Right lobe of liver (tissue), 6 donors: ENCODE measurements at regions not wholly inside any gene's neighbourhood (a gene's known extent, or its start where the extent isn't known, plus 50 kb on each side); places are given as distances from the start of the nearest gene placed in this dataset.
"Not testable (repeated sequence)": the region's sequence is repeated elsewhere in the genome, so short reads cannot be mapped to it uniquely, and the experiment has no call there.

Experiments used
- ATAC-seq, 4 donors: fragments of 200-7000 bp; cut with Tn5 transposase; one replicate each; pipeline ENCODE4 v1.9.1; 2020; ENCODE audit warnings: mild to moderate bottlenecking in 4 of 4, moderate library complexity in 4 of 4
- DNase-seq, 3 donors: peaks; one replicate each; pipeline ENCODE4 v3.0.0-alpha.2; 2020
- H3K27ac ChIP-seq, 3 donors: fragments of 200-600 bp; one replicate each; pipeline ENCODE4 v1.8.0; 2022
- H3K27me3 ChIP-seq, 2 donors: fragments of 200-600 bp; one replicate each; pipeline ENCODE4 v1.8.0; 2022
- H3K36me3 ChIP-seq, 4 donors: fragments of 200-600 bp; sonication (generic) in 1 of 4; one replicate each; pipeline versions ENCODE4 v1.5.1 to v1.8.0; 2017 to 2022; ENCODE audit warnings: control low read depth in 1 of 4
- H3K4me1 ChIP-seq, 4 donors: fragments of 200-600 bp; sonication (generic) in 1 of 4; one replicate each; pipeline versions ENCODE4 v1.5.1 to v1.8.0; 2017 to 2022; ENCODE audit warnings: control low read depth in 1 of 4
- H3K4me3 ChIP-seq, 3 donors: fragments of 200-600 bp; one replicate each; pipeline ENCODE4 v1.8.0; 2022
- H3K9me3 ChIP-seq, 4 donors: fragments of 200-600 bp; sonication (generic) in 1 of 4; one replicate each; pipeline versions ENCODE4 v1.5.1 to v1.8.0; 2017 to 2022; ENCODE audit warnings: control low read depth in 1 of 4
- POLR2A ChIP-seq: fragments of 450-650 bp; IDR thresholded peaks from one replicate; pipeline ENCODE4 v1.6.1; 2017; ENCODE audit warnings: antibody characterized with exemption, mild to moderate bottlenecking
- WGBS: methylation state at CpG from one replicate; pipeline ENCODE4 v1.1.6; 2018; ENCODE audit warnings: low coverage, low lambda C conversion rate; ENCODE audit not compliant: insufficient coverage; ENCODE audit errors: missing lambda C conversion rate; 5-methylcytosine and 5-hydroxymethylcytosine counted together
- intact Hi-C, 2 donors: fragments of 100-400 bp; cut with DNase I; formaldehyde crosslinking; loops; one replicate each; pipeline versions ENCODE4 v1.11.2 to v1.14.1; 2022
- TF ChIP-seq, protein P1 (sequence below), 4 donors: fragments of 200-600 bp in 3 of 4; fragments of 450-650 bp in 1 of 4; IDR thresholded peaks; one replicate each; pipeline versions ENCODE4 v1.5.1 to v1.8.0; 2016 to 2022; ENCODE audit warnings: antibody characterized with exemption in 4 of 4, mild to moderate bottlenecking in 2 of 4
- donor health status: DM: no; HTN: yes; CAD: no.
- donor health status: DM: no; HTN: no; CAD: no.
- donor health status: DM: no; HTN: no; CAD: no.
- donor health status: DM: no; HTN: yes; CAD: no.
- donor health status: DM: no; HTN: yes; CAD: no.

DNA sequence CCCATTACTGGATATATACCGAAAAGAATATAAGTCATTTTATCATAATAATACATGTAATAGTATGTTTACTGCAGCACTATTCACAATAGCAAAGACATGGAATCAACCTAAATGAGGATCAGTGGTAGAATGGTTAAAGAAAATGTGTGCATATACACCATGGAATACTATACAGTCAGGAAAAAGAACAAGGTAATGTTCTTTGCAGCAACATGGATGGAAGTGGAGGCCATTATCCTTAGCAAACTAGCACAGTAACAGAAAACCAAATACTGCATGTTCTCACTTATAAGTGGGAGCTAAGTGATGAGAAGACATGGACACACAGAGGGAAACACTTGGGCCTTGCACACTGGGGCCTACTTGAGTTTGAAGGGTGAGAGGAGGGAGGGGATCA lies 207.4 kb upstream of the APOOL start:
- DNase-seq (no peak), ATAC-seq (no peak)
- H3K27me3 ChIP-seq, result peaks cover 0 to 6% of the 10 kb centered on the region in 2 donors
- no peaks in the 10 kb centered on the region for H3K4me1 ChIP-seq
- no peak for TF ChIP-seq POLR2A
- TF ChIP-seq, protein P1, sequence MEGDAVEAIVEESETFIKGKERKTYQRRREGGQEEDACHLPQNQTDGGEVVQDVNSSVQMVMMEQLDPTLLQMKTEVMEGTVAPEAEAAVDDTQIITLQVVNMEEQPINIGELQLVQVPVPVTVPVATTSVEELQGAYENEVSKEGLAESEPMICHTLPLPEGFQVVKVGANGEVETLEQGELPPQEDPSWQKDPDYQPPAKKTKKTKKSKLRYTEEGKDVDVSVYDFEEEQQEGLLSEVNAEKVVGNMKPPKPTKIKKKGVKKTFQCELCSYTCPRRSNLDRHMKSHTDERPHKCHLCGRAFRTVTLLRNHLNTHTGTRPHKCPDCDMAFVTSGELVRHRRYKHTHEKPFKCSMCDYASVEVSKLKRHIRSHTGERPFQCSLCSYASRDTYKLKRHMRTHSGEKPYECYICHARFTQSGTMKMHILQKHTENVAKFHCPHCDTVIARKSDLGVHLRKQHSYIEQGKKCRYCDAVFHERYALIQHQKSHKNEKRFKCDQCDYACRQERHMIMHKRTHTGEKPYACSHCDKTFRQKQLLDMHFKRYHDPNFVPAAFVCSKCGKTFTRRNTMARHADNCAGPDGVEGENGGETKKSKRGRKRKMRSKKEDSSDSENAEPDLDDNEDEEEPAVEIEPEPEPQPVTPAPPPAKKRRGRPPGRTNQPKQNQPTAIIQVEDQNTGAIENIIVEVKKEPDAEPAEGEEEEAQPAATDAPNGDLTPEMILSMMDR (IDR thresholded peaks at IDR 0.05), result no peak
- no peak overlapping the region for H3K4me3 ChIP-seq
- no peak overlapping the region for H3K27ac ChIP-seq
- no peaks in the 10 kb centered on the region for H3K9me3 ChIP-seq
- intact Hi-C loops, result no loop called here
- no peaks in the 10 kb centered on the region for H3K36me3 ChIP-seq
- WGBS, result 83% methylated on average over 1 of the region's 1 CpG

DNA sequence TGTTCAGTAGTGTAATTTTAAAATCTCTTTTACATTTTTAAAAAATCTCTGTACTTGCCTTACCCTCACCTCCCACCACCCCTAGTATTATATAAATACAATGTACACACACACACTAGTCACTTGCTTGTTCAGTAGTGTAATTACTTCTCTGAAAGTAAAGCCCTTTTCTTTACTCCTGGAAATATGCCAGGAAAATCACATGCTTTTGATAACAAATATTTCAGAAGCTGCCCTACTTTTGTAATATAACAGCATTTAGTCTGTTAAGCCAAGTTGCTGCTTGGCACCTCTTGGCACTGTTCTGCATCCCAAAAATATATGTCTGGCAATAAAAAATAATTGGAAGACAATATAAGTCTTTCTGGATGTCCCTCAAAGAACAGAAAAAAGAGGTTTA lies 172.8 kb upstream of the APOOL start:
- no peaks in the 10 kb centered on the region for H3K27me3 ChIP-seq
- intact Hi-C loops, result no loop called here
- H3K4me1 ChIP-seq, result no peaks in the 10 kb centered on the region
- no peaks in the 10 kb centered on the region for H3K9me3 ChIP-seq
- no peak overlapping the region for H3K27ac ChIP-seq
- H3K36me3 ChIP-seq, result no peaks in the 10 kb centered on the region
- no peak for TF ChIP-seq POLR2A
- TF ChIP-seq, protein P1 (IDR thresholded peaks at IDR 0.05), result no peak
- DNase-seq (no peak), ATAC-seq (no peak)
- no peak overlapping the region for H3K4me3 ChIP-seq

DNA sequence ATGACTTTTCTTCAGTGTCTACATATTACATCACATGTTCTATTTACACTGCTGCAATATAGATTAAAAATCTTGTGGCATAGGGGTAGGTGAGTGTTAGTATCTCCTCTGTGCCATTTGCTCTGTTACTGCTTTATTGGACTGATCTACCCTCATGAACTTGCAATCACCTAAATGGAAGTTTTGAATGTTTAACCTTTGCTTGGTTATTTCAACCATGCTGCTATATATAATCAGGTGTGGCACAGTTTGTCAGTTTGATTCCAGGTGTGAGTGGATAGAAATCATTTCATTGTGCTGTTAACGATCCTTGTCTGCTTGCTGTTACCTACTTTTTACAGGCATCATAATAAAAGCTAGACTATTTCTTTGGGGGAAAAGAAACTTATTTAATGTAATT lies 157.1 kb upstream of the APOOL start:
- WGBS, result 47% methylated on average over 1 of the region's 1 CpG
- H3K4me3 ChIP-seq, DNase-seq, H3K4me1 ChIP-seq, H3K27me3 ChIP-seq, H3K36me3 ChIP-seq, H3K9me3 ChIP-seq, ATAC-seq, intact Hi-C loops, H3K27ac ChIP-seq: not testable (repeated sequence)

DNA sequence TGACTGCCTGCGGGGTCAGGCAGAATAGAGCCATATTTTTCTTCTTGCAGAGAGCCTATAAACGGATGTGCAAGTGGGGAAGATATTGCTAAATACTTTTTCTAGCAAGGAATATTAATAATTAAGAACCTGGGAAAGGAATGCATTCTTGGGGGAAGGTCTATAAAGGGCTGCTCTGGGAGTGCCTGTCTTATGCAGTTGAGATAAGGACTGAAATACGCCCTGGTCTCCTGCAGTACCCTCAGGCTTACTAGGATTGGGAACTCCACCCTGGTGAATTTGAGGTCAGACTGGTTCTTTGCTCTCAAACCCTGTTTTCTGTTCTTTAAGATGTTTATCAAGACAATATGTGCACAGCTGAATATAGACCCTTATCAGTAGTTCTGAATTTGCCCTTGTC lies 152.5 kb upstream of the APOOL start:
- ATAC-seq, H3K4me1 ChIP-seq, H3K27ac ChIP-seq, H3K27me3 ChIP-seq, intact Hi-C loops, DNase-seq, H3K4me3 ChIP-seq, H3K36me3 ChIP-seq, H3K9me3 ChIP-seq: not testable (repeated sequence)
- WGBS, result 69% methylated on average over 3 of the region's 3 CpGs

DNA sequence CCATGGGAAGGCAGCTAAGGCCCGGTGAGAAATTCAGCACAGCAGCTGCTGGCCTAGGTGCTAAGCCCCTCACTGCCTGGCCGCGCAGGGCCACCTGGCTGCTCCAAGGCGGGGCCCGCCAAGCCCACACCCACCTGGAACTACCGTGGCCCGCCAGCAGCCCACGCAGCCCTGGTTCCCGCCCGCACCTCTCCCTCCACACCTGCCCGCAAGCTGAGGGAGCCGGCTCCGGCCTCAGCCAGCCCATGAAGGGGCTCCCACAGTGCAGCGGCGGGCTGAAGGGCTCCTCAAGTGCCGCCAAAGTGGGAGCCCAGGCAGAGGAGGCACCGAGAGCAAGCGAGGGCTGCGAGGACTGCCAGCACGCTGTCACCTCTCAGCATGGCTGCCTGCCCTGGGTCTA lies 146.9 kb upstream of the APOOL start:
- H3K4me1 ChIP-seq, H3K27me3 ChIP-seq, H3K36me3 ChIP-seq, H3K27ac ChIP-seq, DNase-seq, intact Hi-C loops, H3K9me3 ChIP-seq, H3K4me3 ChIP-seq: not testable (repeated sequence)
- peak in 1 of 4 donors; percentile 26 for ATAC-seq
- 92% methylated on average over 2 of the region's 20 CpGs for WGBS

DNA sequence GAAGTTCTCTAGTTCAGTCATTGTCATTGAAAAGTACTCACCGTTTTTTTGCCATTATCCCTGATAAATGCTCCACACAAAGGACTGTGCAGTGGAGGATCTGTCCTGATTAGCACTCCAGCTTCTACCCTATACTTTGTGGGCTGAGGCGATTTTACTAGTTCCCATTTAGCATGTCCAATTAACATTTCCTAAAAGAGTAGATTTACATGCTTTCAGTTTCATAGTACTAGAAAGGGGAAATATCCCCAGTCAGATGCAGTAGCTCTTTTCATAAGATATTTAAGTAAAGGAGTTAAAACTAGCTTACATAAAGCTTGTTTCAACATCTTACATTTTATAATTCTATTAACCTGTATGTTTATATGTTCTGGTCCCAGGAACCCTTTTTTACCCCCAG lies 144.9 kb upstream of the APOOL start:
- 22% methylated on average over 1 of the region's 2 CpGs for WGBS
- DNase-seq, ATAC-seq, intact Hi-C loops, H3K36me3 ChIP-seq, H3K4me3 ChIP-seq, H3K27me3 ChIP-seq, H3K4me1 ChIP-seq, H3K27ac ChIP-seq, H3K9me3 ChIP-seq: not testable (repeated sequence)

DNA sequence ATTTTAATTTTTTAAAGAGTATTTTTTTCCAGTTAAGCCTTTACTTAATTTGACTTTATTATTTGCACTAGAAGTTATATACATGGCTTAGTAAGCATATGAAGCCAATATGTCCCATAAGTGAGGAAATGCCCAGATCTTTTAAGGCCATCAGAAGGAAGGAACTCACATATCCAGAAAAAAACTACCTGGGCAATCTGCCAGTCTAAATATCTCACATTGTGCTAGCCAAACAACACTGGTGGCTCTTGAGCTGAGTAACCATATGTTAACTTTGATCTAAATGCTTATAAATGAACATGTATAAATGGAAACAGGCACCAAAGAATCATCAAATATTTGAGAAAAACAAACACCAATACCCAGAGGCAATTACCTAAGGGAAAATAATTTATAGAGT lies 138.6 kb upstream of the APOOL start:
- H3K27me3 ChIP-seq, result no peaks in the 10 kb centered on the region
- no peak for ATAC-seq
- no peak overlapping the region for H3K27ac ChIP-seq
- H3K4me1 ChIP-seq, result no peaks in the 10 kb centered on the region
- TF ChIP-seq POLR2A, result no peak
- TF ChIP-seq, protein P1 (IDR thresholded peaks at IDR 0.05), result no peak
- no peak overlapping the region for H3K4me3 ChIP-seq
- DNase-seq, result no peak
- intact Hi-C loops, result no loop called here
- H3K9me3 ChIP-seq, result no peaks in the 10 kb centered on the region
- H3K36me3 ChIP-seq, result no peaks in the 10 kb centered on the region

DNA sequence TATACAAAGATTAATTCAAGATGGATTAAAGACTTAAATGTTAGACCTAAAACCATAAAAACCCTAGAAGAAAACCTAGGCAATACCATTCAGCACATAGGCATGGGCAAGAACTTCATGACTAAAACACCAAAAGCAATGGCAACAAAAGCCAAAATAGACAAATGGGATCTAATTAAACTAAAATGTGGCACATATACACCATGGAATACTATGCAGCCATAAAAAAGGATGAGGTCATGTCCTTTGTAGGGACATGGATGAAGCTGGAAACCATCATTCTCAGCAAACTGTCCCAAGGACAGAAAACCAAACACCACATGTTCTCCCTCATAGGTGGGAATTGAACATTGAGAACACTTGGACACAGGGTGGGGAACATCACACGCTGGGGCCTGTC lies 133.4 kb upstream of the APOOL start:
- H3K4me1 ChIP-seq, intact Hi-C loops: not testable (repeated sequence)
- 40% methylated on average over 1 of the region's 1 CpG for WGBS

DNA sequence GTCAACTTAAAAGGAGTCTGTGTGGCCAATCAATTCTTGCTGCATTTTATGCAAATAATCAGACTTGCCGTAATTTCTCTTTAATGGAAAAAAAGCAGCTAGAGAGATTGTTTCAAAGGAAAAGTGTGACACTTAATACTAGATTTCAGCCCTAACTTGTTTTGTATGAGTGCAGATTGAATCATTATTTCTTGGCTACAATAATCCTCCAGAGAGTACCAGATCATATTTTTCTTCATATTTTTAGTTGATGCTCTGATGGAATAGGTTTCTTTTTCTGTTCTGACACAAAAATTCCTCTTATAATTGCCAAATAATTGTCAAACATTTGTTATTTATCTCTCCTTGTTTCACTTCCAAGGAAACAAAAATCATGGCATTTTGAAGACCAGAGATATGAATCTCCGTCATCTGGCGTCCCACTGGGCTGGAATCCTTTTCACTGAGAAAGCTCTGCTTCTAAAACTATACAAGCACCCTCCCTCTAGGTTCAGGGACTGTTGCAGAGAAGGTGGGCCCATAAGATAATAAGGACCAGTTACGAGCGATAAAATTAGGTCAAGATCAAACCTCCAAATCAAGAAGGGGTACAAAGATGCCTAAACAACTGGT lies 131.4 kb upstream of the APOOL start:
- H3K27ac ChIP-seq, intact Hi-C loops, H3K4me1 ChIP-seq, DNase-seq, ATAC-seq, H3K36me3 ChIP-seq, H3K27me3 ChIP-seq, H3K9me3 ChIP-seq, H3K4me3 ChIP-seq: not testable (repeated sequence)
- 61% methylated on average over 5 of the region's 5 CpGs for WGBS

More for the DNA sequence above, 133.4 kb upstream of the APOOL start:
- H3K9me3 ChIP-seq, H3K4me3 ChIP-seq, H3K27ac ChIP-seq, H3K27me3 ChIP-seq, ATAC-seq, DNase-seq, H3K36me3 ChIP-seq: not testable (repeated sequence)
